ENCODE measurements at regions not wholly inside any gene's neighbourhood (a gene's known extent, or its start where the extent isn't known, plus 50 kb on each side); places are given as distances from the start of the nearest gene placed in this dataset.

DNA sequence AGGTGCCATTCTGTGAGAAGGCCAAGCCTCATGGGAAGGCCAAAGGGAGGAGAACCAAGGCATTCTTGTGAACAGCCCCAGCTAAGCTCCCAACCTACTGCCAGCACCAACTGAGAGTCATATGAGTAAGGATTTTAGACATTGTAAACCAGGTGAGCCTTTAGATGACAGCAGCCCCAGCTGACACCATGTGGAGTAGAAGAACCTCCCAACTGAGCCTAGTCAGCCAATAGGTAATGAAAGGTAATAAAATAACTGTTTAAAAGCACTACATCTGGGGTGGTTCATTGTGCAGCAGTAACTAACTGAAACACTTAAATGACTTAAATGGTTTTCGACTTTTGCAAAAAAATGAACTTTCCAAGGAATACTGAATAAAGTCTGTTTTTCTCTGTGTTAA lies 172.6 kb upstream of the KIF2A start:
- TF ChIP-seq, protein P1, sequence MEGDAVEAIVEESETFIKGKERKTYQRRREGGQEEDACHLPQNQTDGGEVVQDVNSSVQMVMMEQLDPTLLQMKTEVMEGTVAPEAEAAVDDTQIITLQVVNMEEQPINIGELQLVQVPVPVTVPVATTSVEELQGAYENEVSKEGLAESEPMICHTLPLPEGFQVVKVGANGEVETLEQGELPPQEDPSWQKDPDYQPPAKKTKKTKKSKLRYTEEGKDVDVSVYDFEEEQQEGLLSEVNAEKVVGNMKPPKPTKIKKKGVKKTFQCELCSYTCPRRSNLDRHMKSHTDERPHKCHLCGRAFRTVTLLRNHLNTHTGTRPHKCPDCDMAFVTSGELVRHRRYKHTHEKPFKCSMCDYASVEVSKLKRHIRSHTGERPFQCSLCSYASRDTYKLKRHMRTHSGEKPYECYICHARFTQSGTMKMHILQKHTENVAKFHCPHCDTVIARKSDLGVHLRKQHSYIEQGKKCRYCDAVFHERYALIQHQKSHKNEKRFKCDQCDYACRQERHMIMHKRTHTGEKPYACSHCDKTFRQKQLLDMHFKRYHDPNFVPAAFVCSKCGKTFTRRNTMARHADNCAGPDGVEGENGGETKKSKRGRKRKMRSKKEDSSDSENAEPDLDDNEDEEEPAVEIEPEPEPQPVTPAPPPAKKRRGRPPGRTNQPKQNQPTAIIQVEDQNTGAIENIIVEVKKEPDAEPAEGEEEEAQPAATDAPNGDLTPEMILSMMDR (IDR thresholded peaks at IDR 0.05) = no peak
- ATAC-seq (ENCODE audit: low FRiP score) (no peak), DNase-seq (ENCODE audit: low spot score) (no peak)

DNA sequence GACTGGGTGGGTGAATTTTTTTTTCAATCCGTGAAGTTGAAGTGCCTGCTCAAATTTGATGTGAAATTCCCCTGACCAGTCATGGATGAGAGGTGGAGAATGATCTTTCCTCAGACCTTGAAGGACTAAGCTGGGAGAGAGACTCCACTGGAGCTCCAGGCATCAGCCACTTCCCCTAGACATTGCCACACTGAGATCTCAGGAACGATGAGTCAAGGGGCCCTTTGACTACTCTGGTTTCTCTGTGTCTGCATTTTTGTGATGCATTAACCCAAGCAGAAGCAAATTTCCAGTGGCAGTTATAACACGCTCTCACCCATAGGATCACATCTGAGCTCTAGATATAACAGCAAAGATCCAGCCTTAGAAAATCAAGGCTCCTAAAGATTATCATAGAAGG lies 171.2 kb upstream of the KIF2A start:
- TF ChIP-seq, protein P1 (IDR thresholded peaks at IDR 0.05) = no peak
- DNase-seq (ENCODE audit: low spot score) = no peak
- ATAC-seq (ENCODE audit: low FRiP score) = no peak

DNA sequence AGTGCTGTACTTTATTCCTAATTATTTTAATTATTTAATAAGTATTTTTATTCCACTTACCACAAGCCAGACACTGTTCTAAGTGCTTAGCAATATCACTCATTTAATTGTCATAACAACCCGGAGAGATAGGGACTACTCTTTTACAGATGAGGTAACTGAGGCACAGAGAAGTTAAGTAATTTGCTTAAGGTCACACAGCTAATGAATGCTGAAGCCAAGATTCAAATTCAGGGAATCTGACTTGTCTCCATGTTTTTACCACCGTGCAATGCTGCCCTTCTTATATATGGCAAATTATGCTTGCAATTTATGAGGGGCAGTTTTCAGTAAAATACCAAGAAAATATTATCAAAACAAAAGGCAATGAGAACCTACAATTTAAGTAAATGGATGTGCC lies 168.4 kb upstream of the KIF2A start:
- ATAC-seq (ENCODE audit: low FRiP score) = no peak
- DNase-seq (ENCODE audit: low spot score) = no peak
- TF ChIP-seq, protein P1 (IDR thresholded peaks at IDR 0.05) = no peak

DNA sequence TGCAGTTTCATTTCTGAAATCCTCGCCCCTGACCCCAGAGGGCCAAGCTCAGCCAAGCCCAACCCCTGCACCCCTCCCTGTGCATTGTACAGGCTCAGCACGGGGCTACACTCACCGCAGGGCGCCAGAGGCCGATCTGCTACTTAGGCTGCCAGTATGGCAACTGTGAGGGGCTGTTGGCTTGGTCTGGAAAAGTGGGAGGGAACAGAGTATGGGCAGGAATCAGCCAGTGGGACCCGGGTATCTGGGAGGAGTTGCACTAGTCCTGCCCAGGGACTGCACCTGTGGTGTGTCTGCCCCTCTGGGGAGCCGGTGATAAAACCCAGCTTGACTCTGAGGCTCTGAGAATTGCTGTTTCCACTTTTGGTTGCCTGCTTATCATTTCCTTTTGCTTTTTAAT lies 167.4 kb upstream of the KIF2A start:
- no peak for DNase-seq (ENCODE audit: low spot score)
- TF ChIP-seq, protein P1 (IDR thresholded peaks at IDR 0.05) = no peak
- ATAC-seq (ENCODE audit: low FRiP score) = no peak

DNA sequence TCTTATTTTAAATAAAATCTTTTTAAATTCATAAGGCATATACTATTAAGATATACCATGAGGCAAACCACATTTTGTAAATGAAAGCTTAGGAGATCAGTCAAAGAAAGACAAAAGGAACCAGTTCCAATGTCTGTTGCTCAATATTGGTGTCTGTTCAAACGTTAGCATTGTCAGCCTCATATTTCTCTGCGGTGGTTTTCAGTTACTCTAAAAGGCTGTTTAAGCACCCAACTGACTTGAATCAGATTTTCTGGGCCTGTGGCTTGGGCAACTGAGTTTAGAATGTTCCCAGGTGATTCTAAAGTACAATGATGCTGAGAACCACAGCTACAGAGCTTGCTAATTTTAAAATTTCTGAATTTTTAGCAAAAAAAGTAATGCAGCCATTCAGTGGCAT lies 166.3 kb upstream of the KIF2A start:
- no peak for DNase-seq (ENCODE audit: low spot score)
- ATAC-seq (ENCODE audit: low FRiP score) = no peak
- TF ChIP-seq, protein P1 (IDR thresholded peaks at IDR 0.05) = no peak

DNA sequence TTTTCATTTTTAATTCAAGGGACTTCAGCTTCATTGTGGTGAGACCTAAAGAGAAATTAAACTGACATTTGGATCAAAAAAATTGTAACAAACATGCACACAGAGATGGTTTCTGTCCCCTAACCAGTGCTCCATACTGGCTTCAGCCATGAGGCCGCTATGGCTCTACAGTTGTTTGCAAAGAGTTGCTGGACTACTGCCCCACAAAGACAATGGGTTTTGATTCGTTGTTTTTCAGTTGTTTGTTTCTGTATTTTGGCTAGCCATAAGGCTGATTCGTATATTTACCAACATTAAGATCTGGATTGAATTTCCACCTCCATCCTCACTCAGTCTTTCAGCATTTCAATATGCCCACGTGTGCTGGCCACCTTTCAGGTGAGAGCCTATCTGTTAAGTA lies 163.7 kb upstream of the KIF2A start:
- no peak for ATAC-seq (ENCODE audit: low FRiP score)
- TF ChIP-seq, protein P1 (IDR thresholded peaks at IDR 0.05) = no peak
- DNase-seq (ENCODE audit: low spot score) = no peak

DNA sequence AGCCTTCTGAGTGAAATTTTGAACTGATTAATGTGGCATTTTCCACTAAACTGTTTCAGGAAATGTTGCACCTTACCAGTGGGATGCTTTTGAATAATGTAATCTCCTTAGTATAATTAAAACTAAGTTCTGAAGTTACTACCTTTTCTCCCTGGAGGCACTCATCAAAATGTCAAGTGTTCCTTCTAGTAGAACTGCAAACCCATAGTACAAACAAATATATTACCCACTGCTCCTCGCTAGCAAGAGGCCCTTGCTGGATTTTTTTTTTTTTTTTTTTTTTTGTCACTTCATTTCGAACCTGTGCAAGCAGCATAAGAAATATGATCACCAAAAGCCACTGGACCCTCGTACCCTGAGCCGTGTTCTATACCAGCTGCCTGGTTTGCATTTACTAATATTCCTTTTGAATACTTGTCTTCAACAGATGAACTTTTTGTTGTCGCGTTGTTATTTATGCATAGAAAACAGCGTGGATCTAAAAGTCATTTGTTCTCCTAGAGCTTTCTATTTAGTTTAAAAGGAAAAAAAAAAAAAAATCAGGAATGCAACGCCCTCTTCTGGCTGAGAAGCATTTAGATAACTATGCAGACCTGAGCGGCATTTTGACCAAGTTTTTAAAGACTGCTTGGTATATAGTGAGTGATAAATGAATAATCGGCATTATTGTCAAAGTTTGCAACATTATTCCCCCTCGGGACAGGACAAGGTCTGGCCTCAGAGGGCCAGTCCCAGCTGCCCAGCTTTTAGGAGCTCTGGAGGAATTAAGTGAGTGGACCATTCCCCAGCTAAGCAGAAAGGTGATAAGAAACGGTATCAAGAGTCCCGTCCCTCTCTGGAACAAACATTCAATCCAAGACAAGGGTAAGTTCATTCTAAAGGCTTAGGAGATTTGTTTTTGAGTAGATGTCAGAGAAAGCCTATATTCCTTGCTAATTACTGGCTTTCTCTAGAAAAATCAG lies 162.5 kb upstream of the KIF2A start:
- no peak for DNase-seq (ENCODE audit: low spot score)
- TF ChIP-seq, protein P1 (IDR thresholded peaks at IDR 0.05) = no peak
- ATAC-seq (ENCODE audit: low FRiP score) = no peak
